Effector memory CD4-positive, alpha-beta T cell (primary cell): ENCODE measurements at regions not wholly inside any gene's neighbourhood (a gene's known extent, or its start where the extent isn't known, plus 50 kb on each side); places are given as distances from the start of the nearest gene placed in this dataset.

Experiments used
- DNase-seq, 3 donors: peaks; one replicate each; pipeline ENCODE4 v3.0.0-alpha.2; 2020
- H3K27ac ChIP-seq: 2 replicates; pipeline ENCODE4 v1.7.0; 2013; ENCODE audit warnings: mild to moderate bottlenecking, low read length, moderate library complexity; ENCODE audit not compliant: insufficient read depth, poor library complexity, severe bottlenecking
- H3K27me3 ChIP-seq: replicated peaks from 2 replicates; pipeline ENCODE4 v1.7.0; 2013; ENCODE audit warnings: mild to moderate bottlenecking, low read length; ENCODE audit not compliant: insufficient read depth, control insufficient read depth, poor library complexity, severe bottlenecking
- H3K36me3 ChIP-seq: 2 replicates; pipeline ENCODE4 v1.7.0; 2013; ENCODE audit warnings: mild to moderate bottlenecking, low read length, moderate library complexity; ENCODE audit not compliant: control insufficient read depth, insufficient read depth
- H3K4me1 ChIP-seq: 2 replicates; pipeline ENCODE4 v1.7.0; 2013; ENCODE audit warnings: low read length, mild to moderate bottlenecking; ENCODE audit not compliant: control insufficient read depth, insufficient read depth, poor library complexity, severe bottlenecking
- H3K4me3 ChIP-seq: 2 replicates; pipeline ENCODE4 v1.7.0; 2013; ENCODE audit warnings: low read length, low read depth, mild to moderate bottlenecking; ENCODE audit not compliant: insufficient read depth, poor library complexity, severe bottlenecking
- H3K9me3 ChIP-seq: 2 replicates; pipeline ENCODE4 v1.7.0; 2013; ENCODE audit warnings: mild to moderate bottlenecking, low read length, moderate library complexity; ENCODE audit not compliant: control insufficient read depth

GRCh38 chr2:190783513-190784263 lies 96.9 kb upstream of the GLS start:
- H3K36me3 ChIP-seq = no peaks in the 10 kb centered on the region
- no peaks in the 10 kb centered on the region for H3K27me3 ChIP-seq
- H3K27ac ChIP-seq = no peak overlapping the region
- H3K4me1 ChIP-seq = no peaks in the 10 kb centered on the region
- no peaks in the 10 kb centered on the region for H3K9me3 ChIP-seq
- no peak for DNase-seq
- H3K4me3 ChIP-seq = no peak overlapping the region

GRCh38 chr2:190785334-190785733 lies 95.3 kb upstream of the GLS start:
- Histone ChIP-seq H3K4me1 (no peaks in the 10 kb centered on the region), H3K36me3 (no peaks in the 10 kb centered on the region), H3K27ac (no peak overlapping the region), H3K9me3 (no peaks in the 10 kb centered on the region), H3K4me3 (no peak overlapping the region), H3K27me3 (no peaks in the 10 kb centered on the region)
- no peak for DNase-seq

GRCh38 chr2:190786404-190787166 lies 94.0 kb upstream of the GLS start:
- Histone ChIP-seq H3K27me3 (no peaks in the 10 kb centered on the region), H3K36me3 (no peaks in the 10 kb centered on the region)
- DNase-seq = no peak

GRCh38 chr2:190787743-190788235 lies 92.8 kb upstream of the GLS start:
- no peak for DNase-seq
- Histone ChIP-seq H3K27me3 (no peaks in the 10 kb centered on the region), H3K4me1 (no peaks in the 10 kb centered on the region), H3K4me3 (no peak overlapping the region), H3K27ac (no peak overlapping the region), H3K36me3 (no peaks in the 10 kb centered on the region), H3K9me3 (no peaks in the 10 kb centered on the region)

More at GRCh38 chr2:190786404-190787166, 94.0 kb upstream of the GLS start:
- H3K27ac ChIP-seq = no peak overlapping the region
- no peak overlapping the region for H3K4me3 ChIP-seq
- no peaks in the 10 kb centered on the region for H3K4me1 ChIP-seq
- no peaks in the 10 kb centered on the region for H3K9me3 ChIP-seq

- DNase-seq = no peak
- Histone ChIP-seq H3K4me3 (no peak overlapping the region), H3K4me1 (no peaks in the 10 kb centered on the region), H3K36me3 (no peaks in the 10 kb centered on the region), H3K27me3 (no peaks in the 10 kb centered on the region), H3K27ac (no peak overlapping the region), H3K9me3 (no peaks in the 10 kb centered on the region)
Observed at GRCh38 chr2:190789074-190790004, 91.3 kb upstream of the GLS start.

- Histone ChIP-seq H3K4me1 (no peaks in the 10 kb centered on the region), H3K27me3 (no peaks in the 10 kb centered on the region), H3K9me3 (no peaks in the 10 kb centered on the region), H3K4me3 (no peak overlapping the region), H3K27ac (no peak overlapping the region), H3K36me3 (no peaks in the 10 kb centered on the region)
- DNase-seq = no peak
Observed at GRCh38 chr2:190791347-190791975, 89.2 kb upstream of the GLS start.

- Histone ChIP-seq H3K4me1 (no peaks in the 10 kb centered on the region), H3K36me3 (no peaks in the 10 kb centered on the region), H3K27ac (no peak overlapping the region), H3K9me3 (no peaks in the 10 kb centered on the region), H3K27me3 (no peaks in the 10 kb centered on the region), H3K4me3 (no peak overlapping the region)
- no peak for DNase-seq
Observed at GRCh38 chr2:190791976-190792575, 88.5 kb upstream of the GLS start.

GRCh38 chr2:190792956-190793888 lies 87.4 kb upstream of the GLS start:
- no peaks in the 10 kb centered on the region for H3K4me1 ChIP-seq
- H3K27ac ChIP-seq = no peak overlapping the region
- H3K27me3 ChIP-seq = no peaks in the 10 kb centered on the region
- DNase-seq = no peak
- no peaks in the 10 kb centered on the region for H3K9me3 ChIP-seq
- H3K4me3 ChIP-seq = no peak overlapping the region
- no peaks in the 10 kb centered on the region for H3K36me3 ChIP-seq
